ENCODE measurements at regions not wholly inside any gene's neighbourhood (a gene's known extent, or its start where the extent isn't known, plus 50 kb on each side); places are given as distances from the start of the nearest gene placed in this dataset.
"Not testable (repeated sequence)": the region's sequence is repeated elsewhere in the genome, so short reads cannot be mapped to it uniquely, and the experiment has no call there.

DNA sequence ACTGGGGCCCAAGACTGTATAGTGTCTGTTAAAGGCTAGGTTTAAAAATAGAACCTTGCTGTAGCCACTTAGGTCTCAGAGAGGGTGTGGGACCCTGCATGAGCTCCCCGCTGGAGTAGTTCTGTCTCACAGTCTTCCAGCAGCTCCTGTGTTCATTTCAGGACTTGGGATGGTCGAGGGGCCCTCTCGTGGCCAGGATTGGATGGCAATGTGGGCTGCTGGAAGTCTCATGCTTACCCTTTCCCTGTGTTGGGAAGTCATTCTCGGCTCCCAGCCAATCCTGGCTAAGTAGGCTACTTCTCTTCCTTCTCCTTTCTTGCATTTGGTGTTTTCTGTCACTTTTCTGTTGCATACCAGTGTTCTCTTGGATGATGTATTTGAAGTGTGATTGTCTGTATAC, 284.0 kb upstream of the GCFC2 start:
- Histone ChIP-seq H3K9me3 (ENCODE audit: control insufficient read depth, insufficient read depth, low read length) (no peaks in the 10 kb centered on the region; the same call in 1 of the 2 replicates), H3K4me3 (ENCODE audit: low read length) (no peak overlapping the region), H3K4me2 (ENCODE audit: low read length) (no peak overlapping the region), H3K9me2 (replicated peaks; ENCODE audit: control insufficient read depth, low read length) (no peaks in the 10 kb centered on the region), H3K27me3 (ENCODE audit: control insufficient read depth, low read length) (no peaks in the 10 kb centered on the region), H3K36me3 (ENCODE audit: control insufficient read depth, low read length) (no peaks in the 10 kb centered on the region), H4K20me1 (ENCODE audit: control insufficient read depth, insufficient read depth, low read depth, low read length) (no peaks in the 10 kb centered on the region), H3K27ac (ENCODE audit: low read depth, low read length) (no peak overlapping the region), H3K4me1 (ENCODE audit: control insufficient read depth, low read length) (no peaks in the 10 kb centered on the region), H3K79me2 (ENCODE audit: control insufficient read depth, low read length) (no peaks in the 10 kb centered on the region), H3F3A (ENCODE audit: control insufficient read depth, insufficient read depth) (no peaks in the 10 kb centered on the region)
- TF ChIP-seq EZH2phosphoT487 (IDR thresholded peaks at IDR 0.05; ENCODE audit: borderline replicate concordance, low read length), result no peak
- TF ChIP-seq, protein P1, sequence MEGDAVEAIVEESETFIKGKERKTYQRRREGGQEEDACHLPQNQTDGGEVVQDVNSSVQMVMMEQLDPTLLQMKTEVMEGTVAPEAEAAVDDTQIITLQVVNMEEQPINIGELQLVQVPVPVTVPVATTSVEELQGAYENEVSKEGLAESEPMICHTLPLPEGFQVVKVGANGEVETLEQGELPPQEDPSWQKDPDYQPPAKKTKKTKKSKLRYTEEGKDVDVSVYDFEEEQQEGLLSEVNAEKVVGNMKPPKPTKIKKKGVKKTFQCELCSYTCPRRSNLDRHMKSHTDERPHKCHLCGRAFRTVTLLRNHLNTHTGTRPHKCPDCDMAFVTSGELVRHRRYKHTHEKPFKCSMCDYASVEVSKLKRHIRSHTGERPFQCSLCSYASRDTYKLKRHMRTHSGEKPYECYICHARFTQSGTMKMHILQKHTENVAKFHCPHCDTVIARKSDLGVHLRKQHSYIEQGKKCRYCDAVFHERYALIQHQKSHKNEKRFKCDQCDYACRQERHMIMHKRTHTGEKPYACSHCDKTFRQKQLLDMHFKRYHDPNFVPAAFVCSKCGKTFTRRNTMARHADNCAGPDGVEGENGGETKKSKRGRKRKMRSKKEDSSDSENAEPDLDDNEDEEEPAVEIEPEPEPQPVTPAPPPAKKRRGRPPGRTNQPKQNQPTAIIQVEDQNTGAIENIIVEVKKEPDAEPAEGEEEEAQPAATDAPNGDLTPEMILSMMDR (IDR thresholded peaks at IDR 0.05; ENCODE audit: low read depth, low read length, poor library complexity, severe bottlenecking), result no peak

DNA sequence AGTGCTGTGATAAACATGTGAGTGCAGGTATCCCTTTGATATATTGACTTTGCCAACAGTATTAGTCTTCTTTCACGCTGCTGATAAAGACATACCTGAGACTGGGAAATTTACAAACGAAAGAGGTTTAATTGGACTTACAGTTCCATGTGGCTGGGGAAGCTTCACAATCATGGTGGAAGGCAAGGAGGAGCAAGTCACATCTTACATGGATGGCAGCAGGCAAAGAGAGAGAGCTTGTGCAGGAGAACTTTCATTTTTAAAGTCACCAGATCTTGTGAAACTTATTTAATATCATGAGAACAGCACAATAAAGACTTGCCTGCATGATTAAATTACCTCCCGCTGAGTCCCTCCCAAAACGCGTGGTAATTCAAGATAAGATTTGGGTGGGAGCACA, 277.9 kb upstream of the GCFC2 start:
- H3K4me3 ChIP-seq (ENCODE audit: low read length); H3K9me3 ChIP-seq (ENCODE audit: control insufficient read depth, insufficient read depth, low read length); H3K4me1 ChIP-seq (ENCODE audit: control insufficient read depth, low read length); H3K9me2 ChIP-seq (replicated peaks; ENCODE audit: control insufficient read depth, low read length); H3K27me3 ChIP-seq (ENCODE audit: control insufficient read depth, low read length); H3K27ac ChIP-seq (ENCODE audit: low read depth, low read length); H3K79me2 ChIP-seq (ENCODE audit: control insufficient read depth, low read length); H4K20me1 ChIP-seq (ENCODE audit: control insufficient read depth, insufficient read depth, low read depth, low read length); H3K4me2 ChIP-seq (ENCODE audit: low read length); H3F3A ChIP-seq (ENCODE audit: control insufficient read depth, insufficient read depth); H3K36me3 ChIP-seq (ENCODE audit: control insufficient read depth, low read length): not testable (repeated sequence)

DNA sequence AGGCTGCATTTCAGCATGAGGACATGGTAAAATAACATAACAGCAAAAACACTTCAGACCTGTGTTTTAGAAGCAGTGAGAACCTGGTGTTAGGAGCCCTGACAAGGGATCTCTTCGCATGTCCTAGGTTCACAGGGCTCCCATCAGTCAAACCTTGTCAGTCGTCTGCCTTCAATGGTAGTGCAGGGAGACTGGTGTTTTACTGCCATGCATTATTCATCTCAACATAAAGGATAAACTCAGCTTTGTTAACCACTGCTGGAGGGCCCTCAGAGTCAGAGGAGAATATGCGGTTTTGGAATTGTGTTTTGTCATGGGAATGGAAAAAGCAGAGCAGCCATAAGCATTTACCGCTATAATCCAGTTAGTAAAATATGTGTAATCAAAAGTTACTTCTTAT, 275.9 kb upstream of the GCFC2 start:
- no peak overlapping the region for H3K27ac ChIP-seq (ENCODE audit: low read depth, low read length)
- no peak overlapping the region for H3K4me3 ChIP-seq (ENCODE audit: low read length)
- H3K27me3 ChIP-seq (ENCODE audit: control insufficient read depth, low read length), result no peaks in the 10 kb centered on the region
- no peaks in the 10 kb centered on the region for H3K36me3 ChIP-seq (ENCODE audit: control insufficient read depth, low read length)
- no peak overlapping the region for H3K4me2 ChIP-seq (ENCODE audit: low read length)
- no peaks in the 10 kb centered on the region for H3K9me2 ChIP-seq (replicated peaks; ENCODE audit: control insufficient read depth, low read length)
- no peaks in the 10 kb centered on the region for H4K20me1 ChIP-seq (ENCODE audit: control insufficient read depth, insufficient read depth, low read depth, low read length)
- H3K9me3 ChIP-seq (ENCODE audit: control insufficient read depth, insufficient read depth, low read length), result no peaks in the 10 kb centered on the region
- H3F3A ChIP-seq (ENCODE audit: control insufficient read depth, insufficient read depth), result no peaks in the 10 kb centered on the region
- no peaks in the 10 kb centered on the region for H3K79me2 ChIP-seq (ENCODE audit: control insufficient read depth, low read length)
- TF ChIP-seq EZH2phosphoT487 (IDR thresholded peaks at IDR 0.05; ENCODE audit: borderline replicate concordance, low read length), result no peak
- TF ChIP-seq, protein P1 (IDR thresholded peaks at IDR 0.05; ENCODE audit: low read depth, low read length, poor library complexity, severe bottlenecking), result no peak
- no peaks in the 10 kb centered on the region for H3K4me1 ChIP-seq (ENCODE audit: control insufficient read depth, low read length)

DNA sequence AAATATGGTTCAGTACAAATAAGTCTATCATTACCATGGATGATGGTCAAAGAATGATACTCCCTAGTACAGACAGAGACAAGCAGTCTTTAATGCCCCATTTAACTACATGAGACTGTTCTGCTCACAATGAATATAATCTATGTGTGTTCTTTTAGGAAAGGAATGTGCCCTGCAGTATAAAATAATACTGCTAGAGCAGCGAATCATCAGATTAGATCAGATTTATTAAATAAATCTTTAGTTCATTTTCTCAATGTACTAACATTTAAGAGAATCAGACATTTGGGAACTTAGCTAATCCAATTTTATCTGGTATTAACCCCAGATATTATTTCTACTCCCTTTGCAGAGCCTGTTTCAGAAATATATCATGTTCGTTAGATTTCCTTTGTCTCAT, 272.0 kb upstream of the GCFC2 start:
- no peaks in the 10 kb centered on the region for H3K79me2 ChIP-seq (ENCODE audit: control insufficient read depth, low read length)
- no peak overlapping the region for H3K4me3 ChIP-seq (ENCODE audit: low read length)
- no peak overlapping the region for H3K27ac ChIP-seq (ENCODE audit: low read depth, low read length)
- H3K4me1 ChIP-seq (ENCODE audit: control insufficient read depth, low read length), result no peaks in the 10 kb centered on the region
- H3K4me2 ChIP-seq (ENCODE audit: low read length), result no peak overlapping the region
- no peaks in the 10 kb centered on the region for H3F3A ChIP-seq (ENCODE audit: control insufficient read depth, insufficient read depth)
- H3K9me3 ChIP-seq (ENCODE audit: control insufficient read depth, insufficient read depth, low read length), result no peaks in the 10 kb centered on the region
- TF ChIP-seq EZH2phosphoT487 (IDR thresholded peaks at IDR 0.05; ENCODE audit: borderline replicate concordance, low read length), result no peak
- TF ChIP-seq, protein P1 (IDR thresholded peaks at IDR 0.05; ENCODE audit: low read depth, low read length, poor library complexity, severe bottlenecking), result no peak
- H4K20me1 ChIP-seq (ENCODE audit: control insufficient read depth, insufficient read depth, low read depth, low read length), result no peaks in the 10 kb centered on the region
- no peaks in the 10 kb centered on the region for H3K9me2 ChIP-seq (replicated peaks; ENCODE audit: control insufficient read depth, low read length)
- H3K27me3 ChIP-seq (ENCODE audit: control insufficient read depth, low read length), result no peaks in the 10 kb centered on the region
- no peaks in the 10 kb centered on the region for H3K36me3 ChIP-seq (ENCODE audit: control insufficient read depth, low read length)
